Fibroblast of pulmonary artery (primary cell): ENCODE measurements at regions not wholly inside any gene's neighbourhood (a gene's known extent, or its start where the extent isn't known, plus 50 kb on each side); places are given as distances from the start of the nearest gene placed in this dataset.
"Not testable (repeated sequence)": the region's sequence is repeated elsewhere in the genome, so short reads cannot be mapped to it uniquely, and the experiment has no call there.

Experiments used
- DNase-seq: peaks from one replicate; pipeline ENCODE4 v3.0.0-alpha.2; 2010; ENCODE audit warnings: low read depth
- H3K4me3 ChIP-seq: replicated peaks from 2 replicates; pipeline ENCODE4 v1.5.1; 2011; ENCODE audit warnings: low read depth, mild to moderate bottlenecking, control low read depth, low read length, moderate library complexity
- CTCF ChIP-seq: IDR thresholded peaks from 2 replicates; pipeline ENCODE4 v1.5.1; 2011; ENCODE audit warnings: mild to moderate bottlenecking, control low read depth, low read length, inconsistent platforms; ENCODE audit errors: missing control alignments

GRCh38 chr3:196141052-196141865 lies 59.4 kb upstream of the TFRC start:
- TF ChIP-seq CTCF = no peak
- no peak overlapping the region for H3K4me3 ChIP-seq
- no peak for DNase-seq

- H3K4me3 ChIP-seq = no peak overlapping the region
- DNase-seq = no peak
- no peak for TF ChIP-seq CTCF
Observed at GRCh38 chr3:196140224-196140623, 58.3 kb upstream of the TFRC start.

- DNase-seq = no peak
- H3K4me3 ChIP-seq = no peak overlapping the region
- TF ChIP-seq CTCF = no peak
Observed at GRCh38 chr3:196139281-196139680, 57.4 kb upstream of the TFRC start.

- DNase-seq = peak; percentile 71
- TF ChIP-seq CTCF = no peak
- H3K4me3 ChIP-seq = no peak overlapping the region
Observed at GRCh38 chr3:196138482-196139254, 56.8 kb upstream of the TFRC start.

- not testable (repeated sequence) for H3K4me3 ChIP-seq, DNase-seq
Observed at GRCh38 chr3:196136640-196136989, 54.7 kb upstream of the TFRC start.

- no peak for TF ChIP-seq CTCF
- H3K4me3 ChIP-seq = no peak overlapping the region
- no peak for DNase-seq
Observed at GRCh38 chr3:196135693-196136639, 54.1 kb upstream of the TFRC start.

GRCh38 chr3:196134691-196135090 lies 52.8 kb upstream of the TFRC start:
- no peak overlapping the region for H3K4me3 ChIP-seq
- no peak for DNase-seq
- no peak for TF ChIP-seq CTCF

- not testable (repeated sequence) for H3K4me3 ChIP-seq, DNase-seq
Observed at GRCh38 chr3:196133869-196134268, 52.0 kb upstream of the TFRC start.
